KBM-7 (cell line): ENCODE measurements at regions not wholly inside any gene's neighbourhood (a gene's known extent, or its start where the extent isn't known, plus 50 kb on each side); places are given as distances from the start of the nearest gene placed in this dataset.
A peak's percentile ranks its signal among the peaks of the same experiment; 100 is the strongest.
"Not testable (repeated sequence)": the region's sequence is repeated elsewhere in the genome, so short reads cannot be mapped to it uniquely, and the experiment has no call there.

ENCODE experiments used
- DNase-seq: peaks from one replicate; pipeline ENCODE4 v3.0.0-alpha.2; 2015
- in situ Hi-C: fragments of 300-500 bp; cut with MboI; formaldehyde crosslinking; loops from 2 replicates; pipeline ENCODE4 v1.14.3; 2020; ENCODE audit warnings: low sequenced_read_pairs, low pct_unique_long_range_greater_than_20kb, mixed read lengths

DNA sequence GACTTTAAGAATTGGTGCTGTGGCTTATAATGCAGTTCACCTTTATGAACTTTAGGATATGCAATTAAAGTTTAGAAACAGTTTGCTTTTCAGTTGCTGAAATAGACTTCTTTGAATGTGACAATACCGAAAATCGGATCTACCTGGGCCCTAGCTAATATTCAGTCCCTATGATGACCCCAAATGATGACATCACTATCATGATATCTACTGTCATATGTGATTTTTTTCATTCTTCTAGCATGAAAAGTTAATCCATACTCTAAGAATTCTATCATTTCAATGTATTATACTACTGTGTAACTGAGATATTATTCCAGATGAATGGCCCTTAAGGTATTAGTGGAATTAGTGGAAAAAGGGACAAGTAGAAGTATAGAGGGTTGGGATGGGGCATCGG lies 487.2 kb upstream of the TUSC1 start:
- in situ Hi-C loops = no loop called here
- no peak for DNase-seq

DNA sequence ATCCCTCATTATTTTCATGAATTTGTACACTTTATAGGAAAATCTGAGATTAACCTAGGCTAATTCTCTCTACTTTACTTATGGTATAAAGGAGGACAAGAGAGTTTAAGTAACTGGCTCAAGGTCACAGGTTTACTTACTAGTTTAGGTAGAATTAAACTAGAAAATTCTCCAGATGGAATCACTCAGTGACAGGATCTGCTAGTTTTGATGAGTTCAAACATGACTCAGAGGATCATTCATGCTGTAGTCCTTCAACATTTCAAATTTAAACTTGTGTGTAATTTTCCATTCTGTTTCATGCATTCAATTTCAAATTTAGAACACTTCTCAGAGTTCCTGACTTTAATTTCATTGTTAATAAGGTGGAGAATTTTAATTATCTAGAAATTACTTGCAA lies 485.7 kb upstream of the TUSC1 start:
- in situ Hi-C loops = no loop called here
- DNase-seq = no peak

- in situ Hi-C loops = no loop called here
- peak; percentile 12 for DNase-seq
Measured at GRCh38 chr9:26159575-26160392, 481.5 kb upstream of the TUSC1 start.

GRCh38 chr9:26158631-26159150 lies 480.4 kb upstream of the TUSC1 start:
- in situ Hi-C loops = no loop called here
- DNase-seq = peak; percentile 89

GRCh38 chr9:26157411-26157810 lies 479.2 kb upstream of the TUSC1 start:
- in situ Hi-C loops = no loop called here
- peak; percentile 33 for DNase-seq

DNA sequence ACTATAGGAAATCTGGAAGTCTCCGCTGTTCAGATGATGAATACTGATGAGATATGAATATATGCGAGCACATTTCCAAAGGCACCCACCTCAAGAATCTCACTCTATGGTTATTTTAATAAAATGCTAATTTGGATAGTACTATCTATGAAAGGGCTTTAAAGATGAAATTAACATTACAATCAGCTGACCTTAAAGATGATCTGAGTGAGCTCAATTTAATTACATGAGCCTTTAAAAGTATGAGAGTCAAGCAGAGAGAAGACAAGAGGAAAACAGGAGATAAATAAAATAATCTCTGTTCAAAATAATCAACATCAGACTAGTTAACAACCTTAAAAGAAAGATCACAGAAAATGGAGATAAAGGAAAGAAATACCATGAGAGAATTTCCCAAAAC lies 474.1 kb upstream of the TUSC1 start:
- in situ Hi-C loops = no loop called here
- DNase-seq = no peak

- in situ Hi-C loops = no loop called here
- no peak for DNase-seq
Measured at GRCh38 chr9:26148128-26148527, 469.9 kb upstream of the TUSC1 start.

GRCh38 chr9:26145938-26146337 lies 467.7 kb upstream of the TUSC1 start:
- DNase-seq = no peak
- in situ Hi-C loops = no loop called here

GRCh38 chr9:26142631-26143030 lies 464.4 kb upstream of the TUSC1 start:
- in situ Hi-C loops = no loop called here
- no peak for DNase-seq

DNA sequence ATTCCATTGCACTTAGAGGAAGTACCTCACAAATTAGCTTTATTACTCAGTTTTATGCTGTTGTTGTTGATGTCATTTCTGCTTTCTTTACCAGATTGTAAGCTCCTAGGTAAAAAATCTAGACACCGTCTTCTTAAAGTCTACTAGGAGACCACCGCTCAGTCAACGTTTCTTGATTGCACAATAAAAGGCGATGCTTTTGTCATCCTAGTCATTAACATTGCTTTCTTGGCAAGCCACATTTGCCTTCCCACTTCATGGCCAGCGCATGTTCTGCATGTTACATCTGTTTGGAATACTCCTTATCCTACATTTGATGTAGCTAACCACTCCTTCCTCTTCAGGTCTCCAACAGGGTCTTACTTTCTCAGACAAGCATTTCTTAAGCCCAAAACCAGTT lies 464.0 kb upstream of the TUSC1 start:
- in situ Hi-C loops = no loop called here

DNA sequence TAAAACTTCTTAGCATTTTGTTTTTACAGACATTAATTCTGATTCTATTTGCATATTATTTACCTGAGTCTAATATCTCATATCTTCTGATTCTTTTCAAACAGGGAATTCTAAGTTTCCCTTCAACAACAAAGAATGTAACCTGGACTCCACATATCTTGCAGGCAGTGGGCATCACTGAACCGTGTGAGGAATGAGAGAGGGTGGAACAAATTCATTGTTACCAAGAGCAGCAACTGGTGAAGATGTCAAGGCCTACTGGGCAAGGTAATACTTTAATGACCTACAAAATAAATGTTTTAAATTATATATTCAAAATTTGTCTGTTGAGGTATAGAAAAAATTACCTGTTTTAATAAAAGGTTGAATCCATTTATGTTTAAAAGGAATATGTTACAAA lies 455.3 kb upstream of the TUSC1 start:
- in situ Hi-C loops = no loop called here
- no peak for DNase-seq

More for the DNA sequence above, 464.0 kb upstream of the TUSC1 start:
- DNase-seq = peak; percentile 16

- in situ Hi-C loops = no loop called here
Measured at GRCh38 chr9:26132746-26133312, 454.6 kb upstream of the TUSC1 start.

DNA sequence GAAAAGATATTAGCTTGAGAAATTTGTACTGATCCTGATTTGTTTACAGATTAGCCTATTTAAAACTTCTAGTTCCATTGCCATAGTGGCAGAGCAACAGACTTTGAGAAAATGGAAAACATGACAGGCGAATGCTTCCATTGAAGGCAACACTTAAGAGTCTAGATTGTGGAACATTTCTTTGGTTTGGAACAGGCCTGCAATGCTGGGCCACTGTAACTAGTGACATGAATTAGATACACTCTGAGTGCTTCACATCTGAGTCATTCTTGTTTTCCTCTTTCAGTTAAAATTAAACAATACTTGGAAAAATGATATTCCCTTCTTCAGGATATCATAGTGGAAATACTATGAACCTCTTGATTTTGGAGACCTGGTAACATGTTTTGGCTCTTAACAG lies 453.6 kb upstream of the TUSC1 start:
- DNase-seq = no peak
- in situ Hi-C loops = no loop called here

More at GRCh38 chr9:26132746-26133312, 454.6 kb upstream of the TUSC1 start:
- DNase-seq = no peak

DNA sequence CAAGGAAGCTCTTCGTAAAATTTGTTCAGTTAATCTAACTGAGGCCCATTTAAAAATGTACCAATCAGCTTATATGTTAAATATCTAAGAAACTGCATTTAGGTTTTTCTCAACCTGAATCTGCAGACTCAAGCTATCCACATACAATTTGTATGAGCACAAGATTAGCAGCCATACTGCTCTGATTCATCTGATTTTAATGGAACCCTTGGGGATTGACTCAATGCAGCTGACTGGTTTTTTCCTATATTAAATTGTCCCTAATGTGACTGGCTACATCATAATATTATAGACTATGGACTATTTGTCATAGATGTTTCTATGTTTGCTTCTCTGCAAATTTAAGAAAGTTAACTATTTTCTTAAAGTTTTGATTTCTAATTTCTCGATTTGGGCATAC lies 451.0 kb upstream of the TUSC1 start:
- DNase-seq = no peak
- in situ Hi-C loops = no loop called here

- DNase-seq = no peak
- in situ Hi-C loops = no loop called here
Measured at GRCh38 chr9:26125693-26126092, 447.4 kb upstream of the TUSC1 start.

- in situ Hi-C loops, DNase-seq: not testable (repeated sequence)
Measured at GRCh38 chr9:26116085-26116484, 437.8 kb upstream of the TUSC1 start.

DNA sequence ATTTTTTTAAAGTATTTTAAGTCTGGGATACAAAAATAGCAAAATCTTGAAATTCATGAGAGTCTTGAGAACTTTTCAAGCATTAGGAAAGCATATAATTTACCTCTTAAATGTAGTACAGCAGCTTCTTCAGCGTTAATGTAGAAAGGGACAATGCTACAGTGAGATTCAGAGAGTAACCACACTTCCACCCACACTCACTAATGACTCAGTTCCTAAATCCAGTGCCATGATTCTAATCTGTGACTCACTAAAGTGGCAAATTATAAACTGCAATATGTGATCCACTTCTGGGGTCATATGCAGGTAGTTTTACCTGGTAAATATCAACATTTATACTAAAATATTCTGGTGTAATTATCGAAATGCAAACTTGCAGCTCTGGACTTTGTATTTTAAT lies 434.5 kb upstream of the TUSC1 start:
- in situ Hi-C loops = no loop called here
- no peak for DNase-seq

DNA sequence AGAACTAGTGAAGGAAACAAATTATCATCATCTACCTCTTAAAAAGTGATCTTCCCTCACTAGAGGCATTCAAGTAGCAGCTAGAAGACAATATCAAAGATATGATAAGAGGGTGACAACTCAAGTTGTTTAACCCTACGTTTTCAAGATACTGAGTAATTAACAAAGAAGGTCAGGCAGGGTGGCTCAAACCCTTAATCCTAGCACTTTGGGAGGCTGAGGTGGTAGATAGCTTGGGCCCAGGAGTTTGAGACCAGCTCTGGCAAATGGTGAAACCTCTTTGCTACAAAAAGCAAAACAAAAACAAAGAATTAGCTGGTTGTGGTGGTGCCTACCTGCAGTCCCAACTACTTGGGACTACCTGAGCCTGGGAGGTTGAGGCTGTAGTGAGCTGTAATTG lies 408.2 kb upstream of the TUSC1 start:
- in situ Hi-C loops = no loop called here
- no peak for DNase-seq

DNA sequence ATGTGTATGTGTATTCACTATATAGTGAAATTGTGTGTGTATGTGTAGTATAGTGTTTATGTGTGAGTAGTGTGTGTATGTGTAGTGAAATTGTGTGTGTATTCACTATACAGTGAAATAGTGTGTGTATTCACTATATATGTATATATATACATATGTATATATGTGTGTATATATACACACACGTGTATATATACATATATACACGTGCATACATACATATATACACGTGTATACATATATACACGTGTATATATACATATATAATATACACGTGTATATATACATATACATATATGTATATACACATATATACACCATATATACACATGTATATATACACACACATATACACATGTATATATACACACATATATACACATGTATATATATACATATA lies 403.6 kb upstream of the TUSC1 start:
- in situ Hi-C loops = no loop called here

GRCh38 chr9:26078706-26079105 lies 400.5 kb upstream of the TUSC1 start:
- in situ Hi-C loops = no loop called here
- DNase-seq = no peak

More for the DNA sequence above, 403.6 kb upstream of the TUSC1 start:
- DNase-seq = no peak

GRCh38 chr9:26077860-26078259 lies 399.6 kb upstream of the TUSC1 start:
- DNase-seq = no peak
- in situ Hi-C loops = no loop called here
